Midbrain (tissue), 1 donor: ENCODE measurements at regions not wholly inside any gene's neighbourhood (a gene's known extent, or its start where the extent isn't known, plus 50 kb on each side); places are given as distances from the start of the nearest gene placed in this dataset.
"Not testable (repeated sequence)": the region's sequence is repeated elsewhere in the genome, so short reads cannot be mapped to it uniquely, and the experiment has no call there.

Experiments
- DNase-seq: peaks from one replicate; lab custom pipeline; 2025; lab: John Stamatoyannopoulos, UW

- DNase-seq = no peak
Measured at GRCh38 chr3:22383285-22383684, 632.3 kb upstream of the ZNF385D start.

- DNase-seq = no peak
Measured at GRCh38 chr3:22386107-22386506, 635.1 kb upstream of the ZNF385D start.

- DNase-seq = no peak
Measured at GRCh38 chr3:22392286-22392685, 641.3 kb upstream of the ZNF385D start.

- DNase-seq = no peak
Measured at GRCh38 chr3:22392859-22393258, 641.8 kb upstream of the ZNF385D start.

GRCh38 chr3:22399566-22399965 is 648.6 kb upstream of the ZNF385D start:
- no peak for DNase-seq

GRCh38 chr3:22401499-22401898 is 650.5 kb upstream of the ZNF385D start:
- no peak for DNase-seq

GRCh38 chr3:22414239-22414638 is 663.2 kb upstream of the ZNF385D start:
- no peak for DNase-seq

- DNase-seq = not testable (repeated sequence)
Measured at GRCh38 chr3:22416838-22417446, 665.9 kb upstream of the ZNF385D start.

- DNase-seq = no peak
Measured at GRCh38 chr3:22419261-22419660, 668.3 kb upstream of the ZNF385D start.

GRCh38 chr3:22421589-22421988 is 670.6 kb upstream of the ZNF385D start:
- DNase-seq = no peak

- no peak for DNase-seq
Measured at GRCh38 chr3:22431334-22431733, 680.3 kb upstream of the ZNF385D start.

GRCh38 chr3:22439626-22440025 is 688.6 kb upstream of the ZNF385D start:
- no peak for DNase-seq

- DNase-seq = no peak
Measured at GRCh38 chr3:22441711-22442110, 690.7 kb upstream of the ZNF385D start.

GRCh38 chr3:22443571-22444233 is 692.7 kb upstream of the ZNF385D start:
- DNase-seq = no peak

GRCh38 chr3:22445336-22445735 is 694.3 kb upstream of the ZNF385D start:
- not testable (repeated sequence) for DNase-seq

- no peak for DNase-seq
Measured at GRCh38 chr3:22450786-22451400, 699.9 kb upstream of the ZNF385D start.

- no peak for DNase-seq
Measured at GRCh38 chr3:22451501-22451900, 700.5 kb upstream of the ZNF385D start.

- DNase-seq = no peak
Measured at GRCh38 chr3:22453906-22454535, 703.0 kb upstream of the ZNF385D start.

GRCh38 chr3:22469995-22470394 is 719.0 kb upstream of the ZNF385D start:
- DNase-seq = no peak

GRCh38 chr3:22471557-22471956 is 720.5 kb upstream of the ZNF385D start:
- DNase-seq = no peak

GRCh38 chr3:22474706-22475445 is 723.9 kb upstream of the ZNF385D start:
- DNase-seq = no peak

GRCh38 chr3:22475665-22476240 is 724.7 kb upstream of the ZNF385D start:
- DNase-seq = no peak
